ENCODE measurements at regions not wholly inside any gene's neighbourhood (a gene's known extent, or its start where the extent isn't known, plus 50 kb on each side); places are given as distances from the start of the nearest gene placed in this dataset.

- no peak for ATAC-seq
- DNase-seq (ENCODE audit: low spot score): no peak
These were observed 665.1 kb downstream of the CCSER2 start for GRCh38 chr10:84993251-84994035.

GRCh38 chr10:84994722-84995121 lies 666.3 kb downstream of the CCSER2 start:
- no peak for ATAC-seq
- no peak for DNase-seq (ENCODE audit: low spot score)

- DNase-seq (ENCODE audit: low spot score): no peak
These were observed 668.2 kb downstream of the CCSER2 start for GRCh38 chr10:84996580-84996979.

GRCh38 chr10:84997870-84998269 lies 669.5 kb downstream of the CCSER2 start:
- DNase-seq (ENCODE audit: low spot score) (no peak), ATAC-seq (no peak)

More at GRCh38 chr10:84996580-84996979, 668.2 kb downstream of the CCSER2 start:
- no peak for ATAC-seq

- ATAC-seq (no peak), DNase-seq (ENCODE audit: low spot score) (no peak)
These were observed 671.5 kb downstream of the CCSER2 start for GRCh38 chr10:84999929-85000328.

- no peak for DNase-seq (ENCODE audit: low spot score)
- ATAC-seq: no peak
These were observed 674.7 kb downstream of the CCSER2 start for GRCh38 chr10:85003083-85003482.

GRCh38 chr10:85008488-85009184 lies 680.2 kb downstream of the CCSER2 start:
- ATAC-seq: no peak
- DNase-seq (ENCODE audit: low spot score): no peak

GRCh38 chr10:85012305-85012704 lies 683.9 kb downstream of the CCSER2 start:
- DNase-seq (ENCODE audit: low spot score): no peak
- ATAC-seq: no peak

GRCh38 chr10:85026878-85027467 lies 698.6 kb downstream of the CCSER2 start:
- DNase-seq (ENCODE audit: low spot score): no peak
- ATAC-seq: no peak

- DNase-seq (ENCODE audit: low spot score) (no peak), ATAC-seq (no peak)
These were observed 704.6 kb downstream of the CCSER2 start for GRCh38 chr10:85032981-85033380.

- no peak for DNase-seq (ENCODE audit: low spot score)
- no peak for ATAC-seq
These were observed 708.3 kb downstream of the CCSER2 start for GRCh38 chr10:85036661-85037060.

- no peak for DNase-seq (ENCODE audit: low spot score)
- ATAC-seq: no peak
These were observed 710.9 kb downstream of the CCSER2 start for GRCh38 chr10:85039311-85039710.

GRCh38 chr10:85043207-85043606 lies 714.8 kb downstream of the CCSER2 start:
- DNase-seq (ENCODE audit: low spot score) (no peak), ATAC-seq (no peak)

- DNase-seq (ENCODE audit: low spot score): no peak
- ATAC-seq: no peak
These were observed 716.7 kb downstream of the CCSER2 start for GRCh38 chr10:85045046-85045445.

- ATAC-seq (no peak), DNase-seq (ENCODE audit: low spot score) (no peak)
These were observed 718.9 kb downstream of the CCSER2 start for GRCh38 chr10:85047170-85047834.

- no peak for ATAC-seq
- no peak for DNase-seq (ENCODE audit: low spot score)
These were observed 719.6 kb downstream of the CCSER2 start for GRCh38 chr10:85047979-85048378.

- no peak for DNase-seq (ENCODE audit: low spot score)
- ATAC-seq: peak; percentile 75
These were observed 720.3 kb downstream of the CCSER2 start for GRCh38 chr10:85048644-85049043.

- DNase-seq (ENCODE audit: low spot score) (no peak), ATAC-seq (peak; percentile 71)
These were observed 732.6 kb downstream of the CCSER2 start for GRCh38 chr10:85060944-85061343.

GRCh38 chr10:85061401-85061800 lies 733.0 kb downstream of the CCSER2 start:
- no peak for DNase-seq (ENCODE audit: low spot score)
- ATAC-seq: peak; percentile 51

GRCh38 chr10:85067955-85068354 lies 739.6 kb downstream of the CCSER2 start:
- no peak for DNase-seq (ENCODE audit: low spot score)
- ATAC-seq: no peak

- ATAC-seq (peak; percentile 30), DNase-seq (ENCODE audit: low spot score) (no peak)
These were observed 752.5 kb downstream of the CCSER2 start for GRCh38 chr10:85080934-85081333.

All from left lobe of liver (tissue), 2 donors.